MM.1S (cell line): ENCODE measurements at regions not wholly inside any gene's neighbourhood (a gene's known extent, or its start where the extent isn't known, plus 50 kb on each side); places are given as distances from the start of the nearest gene placed in this dataset.
A peak's percentile ranks its signal among the peaks of the same experiment; 100 is the strongest.

ENCODE experiments used
- DNase-seq: peaks from one replicate; pipeline ENCODE4 v3.0.0-alpha.2; 2015
- H2AFZ ChIP-seq: fragments of 300-600 bp; sonication (generic); 2 replicates; pipeline ENCODE4 v1.6.0; 2016; ENCODE audit warnings: antibody characterized with exemption, low read length
- H3F3A ChIP-seq: fragments of 300-600 bp; sonication (generic); 2 replicates; pipeline ENCODE4 v1.6.1; 2016; ENCODE audit warnings: mild to moderate bottlenecking, antibody characterized with exemption, low read length, moderate library complexity, mixed read lengths; ENCODE audit not compliant: insufficient read depth
- H3K27ac ChIP-seq: fragments of 300-600 bp; sonication (generic); 2 replicates; pipeline ENCODE4 v1.5.1; 2016; ENCODE audit warnings: mild to moderate bottlenecking, low read length
- H3K27me3 ChIP-seq: fragments of 300-600 bp; sonication (generic); replicated peaks from 2 replicates; pipeline ENCODE4 v1.6.0; 2016; ENCODE audit warnings: low read length; ENCODE audit not compliant: insufficient read depth
- H3K36me3 ChIP-seq: fragments of 300-600 bp; sonication (generic); replicated peaks from 2 replicates; pipeline ENCODE4 v1.6.1; 2016; ENCODE audit warnings: mild to moderate bottlenecking, low read length, mixed read lengths; ENCODE audit not compliant: insufficient read depth
- H3K4me1 ChIP-seq: fragments of 300-600 bp; sonication (generic); 2 replicates; pipeline ENCODE4 v1.6.1; 2016; ENCODE audit warnings: low read length, mixed read lengths
- H3K4me2 ChIP-seq: fragments of 300-600 bp; sonication (generic); 2 replicates; pipeline ENCODE4 v1.6.0; 2016; ENCODE audit warnings: low read depth, low read length
- H3K4me3 ChIP-seq: fragments of 300-600 bp; sonication (generic); 2 replicates; pipeline ENCODE4 v1.5.1; 2016; ENCODE audit warnings: low read length, mixed read lengths
- H3K79me2 ChIP-seq: fragments of 300-600 bp; sonication (generic); 2 replicates; pipeline ENCODE4 v1.6.1; 2016; ENCODE audit warnings: mixed run types, low read length, mixed read lengths
- H3K9ac ChIP-seq: fragments of 300-600 bp; sonication (generic); 2 replicates; pipeline ENCODE4 v1.6.1; 2016; ENCODE audit warnings: low read length, mixed read lengths
- H3K9me2 ChIP-seq: fragments of 300-600 bp; sonication (generic); replicated peaks from 2 replicates; pipeline ENCODE4 v1.6.1; 2016; ENCODE audit warnings: mild to moderate bottlenecking, low read length, mixed read lengths; ENCODE audit not compliant: insufficient read depth
- H3K9me3 ChIP-seq: fragments of 300-600 bp; sonication (generic); replicated peaks from 2 replicates; pipeline ENCODE4 v1.6.1; 2016; ENCODE audit warnings: mild to moderate bottlenecking, low read length, mixed read lengths; ENCODE audit not compliant: insufficient read depth
- H4K20me1 ChIP-seq: fragments of 300-600 bp; sonication (generic); 2 replicates; pipeline ENCODE4 v1.6.1; 2016; ENCODE audit warnings: mild to moderate bottlenecking, low read length, moderate library complexity, mixed read lengths; ENCODE audit not compliant: insufficient read depth
- CTCF ChIP-seq: fragments of 300-600 bp; sonication (generic); IDR thresholded peaks from 2 replicates; pipeline ENCODE4 v1.5.1; 2016; ENCODE audit warnings: antibody characterized with exemption, low read length, mixed read lengths
- EZH2 ChIP-seq: fragments of 300-600 bp; sonication (generic); optimal IDR thresholded peaks from 2 replicates; pipeline ENCODE3; 2017; ENCODE audit warnings: low read depth, mild to moderate bottlenecking, antibody characterized with exemption, low read length, mixed read lengths
- EZH2phosphoT487 ChIP-seq: fragments of 300-600 bp; sonication (generic); IDR thresholded peaks from 2 replicates; pipeline ENCODE4 v1.6.1; 2018; ENCODE audit warnings: antibody characterized with exemption, low read length

- Histone ChIP-seq H3K36me3 (no peaks in the 10 kb centered on the region), H3K27ac (no peak overlapping the region), H3K4me2 (no peak overlapping the region), H3K4me1 (no peaks in the 10 kb centered on the region), H3K27me3 (no peaks in the 10 kb centered on the region), H3K9me2 (no peaks in the 10 kb centered on the region), H3K4me3 (no peak overlapping the region), H3K79me2 (no peaks in the 10 kb centered on the region), H3K9ac (no peak overlapping the region), H3K9me3 (no peaks in the 10 kb centered on the region), H2AFZ (no peak overlapping the region), H4K20me1 (no peaks in the 10 kb centered on the region), H3F3A (no peaks in the 10 kb centered on the region)
- TF ChIP-seq EZH2 (no peak), EZH2phosphoT487 (no peak), CTCF (no peak)
- DNase-seq, result no peak
These were observed 1065.1 kb upstream of the SPRY2 start for GRCh38 chr13:81406022-81406421.

GRCh38 chr13:81396192-81396591 is 1055.3 kb upstream of the SPRY2 start:
- Histone ChIP-seq H3K9me2 (no peaks in the 10 kb centered on the region), H3K4me2 (no peak overlapping the region), H3K79me2 (no peaks in the 10 kb centered on the region), H3K9me3 (no peaks in the 10 kb centered on the region), H3K27me3 (no peaks in the 10 kb centered on the region), H3K36me3 (no peaks in the 10 kb centered on the region), H4K20me1 (no peaks in the 10 kb centered on the region), H3K27ac (no peak overlapping the region), H3K9ac (no peak overlapping the region), H3K4me3 (no peak overlapping the region), H2AFZ (no peak overlapping the region), H3K4me1 (no peaks in the 10 kb centered on the region), H3F3A (no peaks in the 10 kb centered on the region)
- no peak for DNase-seq
- TF ChIP-seq EZH2, result no peak
- no peak for TF ChIP-seq CTCF
- no peak for TF ChIP-seq EZH2phosphoT487

- no peaks in the 10 kb centered on the region for H4K20me1 ChIP-seq
- H3K9me3 ChIP-seq, result no peaks in the 10 kb centered on the region
- H3K4me2 ChIP-seq, result no peak overlapping the region
- H3K36me3 ChIP-seq, result no peaks in the 10 kb centered on the region
- no peak for DNase-seq
- H3K9me2 ChIP-seq, result no peaks in the 10 kb centered on the region
- no peak overlapping the region for H3K9ac ChIP-seq
- H3K79me2 ChIP-seq, result no peaks in the 10 kb centered on the region
- TF ChIP-seq EZH2 (no peak), EZH2phosphoT487 (no peak), CTCF (no peak)
- no peak overlapping the region for H3K27ac ChIP-seq
- H3K4me3 ChIP-seq, result no peak overlapping the region
- no peaks in the 10 kb centered on the region for H3K4me1 ChIP-seq
- H2AFZ ChIP-seq, result 0 out of 2 replicates have a peak overlapping the region, but pooled peaks have one; percentile 15
- H3F3A ChIP-seq, result no peaks in the 10 kb centered on the region
- no peaks in the 10 kb centered on the region for H3K27me3 ChIP-seq
These were observed 1054.4 kb upstream of the SPRY2 start for GRCh38 chr13:81395368-81395767.
